GM18867 (cell line): ENCODE measurements at regions not wholly inside any gene's neighbourhood (a gene's known extent, or its start where the extent isn't known, plus 50 kb on each side); places are given as distances from the start of the nearest gene placed in this dataset.

Experiments
- ATAC-seq: cut with Tn5 transposase; IDR thresholded peaks from one replicate; pipeline ENCODE4 v1.9.1; 2021; ENCODE audit warnings: mild to moderate bottlenecking, moderate library complexity; ENCODE audit not compliant: unreplicated experiment

GRCh38 chr6:168791917-168792316, 350.9 kb downstream of the SMOC2 start:
- no peak for ATAC-seq

- no peak for ATAC-seq
These were observed 348.7 kb downstream of the SMOC2 start for GRCh38 chr6:168789699-168790098.

- no peak for ATAC-seq
These were observed 344.9 kb downstream of the SMOC2 start for GRCh38 chr6:168785720-168786511.

- no peak for ATAC-seq
These were observed 343.4 kb downstream of the SMOC2 start for GRCh38 chr6:168784426-168784825.

- ATAC-seq, result no peak
These were observed 342.7 kb downstream of the SMOC2 start for GRCh38 chr6:168783720-168784119.

GRCh38 chr6:168782187-168782751, 341.3 kb downstream of the SMOC2 start:
- ATAC-seq, result no peak

GRCh38 chr6:168778201-168778600, 337.2 kb downstream of the SMOC2 start:
- no peak for ATAC-seq

- ATAC-seq, result no peak
These were observed 333.4 kb downstream of the SMOC2 start for GRCh38 chr6:168774381-168774780.

GRCh38 chr6:168773788-168774187, 332.8 kb downstream of the SMOC2 start:
- ATAC-seq, result no peak

GRCh38 chr6:168765752-168766151, 324.8 kb downstream of the SMOC2 start:
- ATAC-seq, result no peak

GRCh38 chr6:168756009-168756634, 315.1 kb downstream of the SMOC2 start:
- no peak for ATAC-seq

GRCh38 chr6:168746643-168747042, 305.7 kb downstream of the SMOC2 start:
- no peak for ATAC-seq

- ATAC-seq, result no peak
These were observed 305.0 kb downstream of the SMOC2 start for GRCh38 chr6:168746013-168746412.

GRCh38 chr6:168744861-168745260, 303.9 kb downstream of the SMOC2 start:
- no peak for ATAC-seq

- ATAC-seq, result no peak
These were observed 301.2 kb downstream of the SMOC2 start for GRCh38 chr6:168741942-168742782.

- no peak for ATAC-seq
These were observed 300.3 kb downstream of the SMOC2 start for GRCh38 chr6:168741305-168741704.

GRCh38 chr6:168739381-168739780, 298.4 kb downstream of the SMOC2 start:
- ATAC-seq, result no peak

- ATAC-seq, result no peak
These were observed 296.5 kb downstream of the SMOC2 start for GRCh38 chr6:168737481-168737880.

- no peak for ATAC-seq
These were observed 296.0 kb downstream of the SMOC2 start for GRCh38 chr6:168737014-168737413.

GRCh38 chr6:168736039-168736438, 295.1 kb downstream of the SMOC2 start:
- no peak for ATAC-seq

GRCh38 chr6:168735268-168735949, 294.4 kb downstream of the SMOC2 start:
- no peak for ATAC-seq
